ENCODE measurements at regions not wholly inside any gene's neighbourhood (a gene's known extent, or its start where the extent isn't known, plus 50 kb on each side); places are given as distances from the start of the nearest gene placed in this dataset.
"Not testable (repeated sequence)": the region's sequence is repeated elsewhere in the genome, so short reads cannot be mapped to it uniquely, and the experiment has no call there.

- POLR2A ChIA-PET = no interaction called here
- Histone ChIP-seq H3K4me3 (ENCODE audit: low read depth, low read length) (no peak overlapping the region), H3K27me3 (ENCODE audit: control insufficient read depth, insufficient read depth, low read length) (no peaks in the 10 kb centered on the region), H3K36me3 (ENCODE audit: control insufficient read depth, insufficient read depth, low read length) (no peaks in the 10 kb centered on the region)
- TF ChIP-seq, protein P1, sequence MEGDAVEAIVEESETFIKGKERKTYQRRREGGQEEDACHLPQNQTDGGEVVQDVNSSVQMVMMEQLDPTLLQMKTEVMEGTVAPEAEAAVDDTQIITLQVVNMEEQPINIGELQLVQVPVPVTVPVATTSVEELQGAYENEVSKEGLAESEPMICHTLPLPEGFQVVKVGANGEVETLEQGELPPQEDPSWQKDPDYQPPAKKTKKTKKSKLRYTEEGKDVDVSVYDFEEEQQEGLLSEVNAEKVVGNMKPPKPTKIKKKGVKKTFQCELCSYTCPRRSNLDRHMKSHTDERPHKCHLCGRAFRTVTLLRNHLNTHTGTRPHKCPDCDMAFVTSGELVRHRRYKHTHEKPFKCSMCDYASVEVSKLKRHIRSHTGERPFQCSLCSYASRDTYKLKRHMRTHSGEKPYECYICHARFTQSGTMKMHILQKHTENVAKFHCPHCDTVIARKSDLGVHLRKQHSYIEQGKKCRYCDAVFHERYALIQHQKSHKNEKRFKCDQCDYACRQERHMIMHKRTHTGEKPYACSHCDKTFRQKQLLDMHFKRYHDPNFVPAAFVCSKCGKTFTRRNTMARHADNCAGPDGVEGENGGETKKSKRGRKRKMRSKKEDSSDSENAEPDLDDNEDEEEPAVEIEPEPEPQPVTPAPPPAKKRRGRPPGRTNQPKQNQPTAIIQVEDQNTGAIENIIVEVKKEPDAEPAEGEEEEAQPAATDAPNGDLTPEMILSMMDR (IDR thresholded peaks at IDR 0.05; ENCODE audit: insufficient read depth, low read depth, low read length) = no peak
- DNase-seq (ENCODE audit: low read depth) = no peak
- CTCF ChIA-PET = interaction anchor here (0.6 kb wide), 1 partner anchor 114 kb away, joined by 3 read pairs; no protein-coding TSS in a partner anchor
Measured at GRCh38 chr3:64783200-64783599, 95.4 kb upstream of the ADAMTS9 start.

- POLR2A ChIA-PET; H3K27me3 ChIP-seq (ENCODE audit: control insufficient read depth, insufficient read depth, low read length); DNase-seq (ENCODE audit: low read depth); H3K4me3 ChIP-seq (ENCODE audit: low read depth, low read length); CTCF ChIA-PET; H3K36me3 ChIP-seq (ENCODE audit: control insufficient read depth, insufficient read depth, low read length): not testable (repeated sequence)
Measured at GRCh38 chr3:64780923-64781322, 93.1 kb upstream of the ADAMTS9 start.

- TF ChIP-seq, protein P1 (IDR thresholded peaks at IDR 0.05; ENCODE audit: insufficient read depth, low read depth, low read length) = no peak
- Histone ChIP-seq H3K36me3 (ENCODE audit: control insufficient read depth, insufficient read depth, low read length) (no peaks in the 10 kb centered on the region), H3K4me3 (ENCODE audit: low read depth, low read length) (no peak overlapping the region), H3K27me3 (ENCODE audit: control insufficient read depth, insufficient read depth, low read length) (no peaks in the 10 kb centered on the region)
- DNase-seq (ENCODE audit: low read depth) = no peak
- ChIA-PET CTCF (no interaction called here), POLR2A (no interaction called here)
Measured at GRCh38 chr3:64773137-64773536, 85.3 kb upstream of the ADAMTS9 start.

DNA sequence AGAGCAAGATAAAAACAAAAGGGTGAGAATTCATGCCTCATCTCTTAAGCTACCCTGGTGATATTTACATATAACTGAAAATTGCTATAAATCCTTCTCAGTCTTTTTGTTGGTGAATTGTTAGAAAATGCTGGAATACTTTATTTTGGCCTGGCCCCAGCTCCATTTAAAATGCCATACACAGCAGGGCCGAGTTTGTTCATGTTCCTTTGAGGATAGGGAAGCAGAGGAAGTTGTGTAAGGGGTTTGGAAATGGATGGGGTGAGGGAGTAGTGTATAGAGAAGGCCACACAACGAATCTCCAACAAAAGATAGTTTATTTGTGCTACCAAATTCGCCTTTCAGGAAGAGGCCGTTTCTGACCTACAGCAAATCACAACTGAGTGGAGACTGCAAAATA lies 78.6 kb upstream of the ADAMTS9 start:
- no peaks in the 10 kb centered on the region for H3K27me3 ChIP-seq (ENCODE audit: control insufficient read depth, insufficient read depth, low read length)
- no peak for DNase-seq (ENCODE audit: low read depth)
- ChIA-PET POLR2A (no interaction called here), CTCF (no interaction called here)
- no peak overlapping the region for H3K4me3 ChIP-seq (ENCODE audit: low read depth, low read length)
- TF ChIP-seq, protein P1 (IDR thresholded peaks at IDR 0.05; ENCODE audit: insufficient read depth, low read depth, low read length) = no peak
- no peaks in the 10 kb centered on the region for H3K36me3 ChIP-seq (ENCODE audit: control insufficient read depth, insufficient read depth, low read length)

DNA sequence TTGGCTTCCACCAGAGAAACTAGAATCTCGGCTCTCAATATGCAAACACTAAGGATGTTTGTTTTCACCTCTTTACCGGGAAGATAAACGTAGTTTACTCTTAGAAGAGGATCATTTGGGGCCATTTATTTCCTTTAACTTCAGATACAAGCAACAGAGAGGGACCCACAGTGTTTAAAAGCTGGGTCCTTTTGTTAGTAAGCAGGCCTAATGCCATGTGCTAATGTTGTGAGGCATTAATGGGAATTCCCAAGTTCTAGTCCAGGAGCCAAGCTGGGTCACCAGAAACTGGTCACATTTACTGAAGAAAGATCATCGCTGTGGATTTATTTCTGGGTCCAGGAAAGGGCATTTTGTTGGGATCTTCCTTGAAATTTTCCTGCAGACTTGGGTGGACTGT lies 78.1 kb upstream of the ADAMTS9 start:
- H3K4me3 ChIP-seq (ENCODE audit: low read depth, low read length) = no peak overlapping the region
- TF ChIP-seq, protein P1 (IDR thresholded peaks at IDR 0.05; ENCODE audit: insufficient read depth, low read depth, low read length) = no peak
- H3K36me3 ChIP-seq (ENCODE audit: control insufficient read depth, insufficient read depth, low read length) = no peaks in the 10 kb centered on the region
- CTCF ChIA-PET = no interaction called here
- DNase-seq (ENCODE audit: low read depth) = no peak
- POLR2A ChIA-PET = no interaction called here
- H3K27me3 ChIP-seq (ENCODE audit: control insufficient read depth, insufficient read depth, low read length) = no peaks in the 10 kb centered on the region

DNA sequence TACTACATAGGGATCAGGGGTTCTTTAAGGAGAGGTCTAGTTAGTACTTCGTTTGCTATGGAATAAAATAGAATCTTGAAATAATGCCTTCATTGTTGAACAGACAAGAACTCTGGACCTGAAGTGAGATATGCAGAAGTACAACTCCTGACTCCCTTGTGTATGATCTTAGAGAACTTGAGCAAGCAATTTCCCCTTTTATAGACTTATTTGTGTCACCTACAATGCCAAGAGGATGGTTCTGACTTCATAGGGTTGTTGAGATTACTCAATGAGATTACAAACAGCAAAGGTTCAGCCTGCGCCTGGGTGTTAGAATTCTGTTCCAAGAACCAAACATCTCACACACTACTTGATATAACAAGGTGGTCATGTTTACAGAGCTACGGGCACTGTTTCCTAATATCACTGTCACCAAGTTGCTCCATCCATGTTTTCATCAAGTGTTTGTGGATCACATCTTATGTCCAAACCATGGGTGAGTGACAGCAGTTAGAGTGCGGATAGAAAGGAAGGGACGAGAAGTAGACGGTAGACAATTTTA lies 76.7 kb upstream of the ADAMTS9 start:
- TF ChIP-seq, protein P1 (IDR thresholded peaks at IDR 0.05; ENCODE audit: insufficient read depth, low read depth, low read length) = no peak
- H3K27me3 ChIP-seq (ENCODE audit: control insufficient read depth, insufficient read depth, low read length) = no peaks in the 10 kb centered on the region
- POLR2A ChIA-PET = no interaction called here
- DNase-seq (ENCODE audit: low read depth) = no peak
- CTCF ChIA-PET = no interaction called here
- no peak overlapping the region for H3K4me3 ChIP-seq (ENCODE audit: low read depth, low read length)
- no peaks in the 10 kb centered on the region for H3K36me3 ChIP-seq (ENCODE audit: control insufficient read depth, insufficient read depth, low read length)

Measured in BJ (cell line).